IMR-90 (cell line): ENCODE measurements at regions not wholly inside any gene's neighbourhood (a gene's known extent, or its start where the extent isn't known, plus 50 kb on each side); places are given as distances from the start of the nearest gene placed in this dataset.
"Not testable (repeated sequence)": the region's sequence is repeated elsewhere in the genome, so short reads cannot be mapped to it uniquely, and the experiment has no call there.

Source experiments
- ATAC-seq: fragments of 200-7000 bp; cut with Tn5 transposase; 2 replicates; pipeline ENCODE4 v1.9.1; 2020; ENCODE audit warnings: low read depth, mild to moderate bottlenecking, moderate library complexity
- BruUV-seq: library from RNA; stranded (reverse); fragments of 400-500 nt; replicated peaks from 2 replicates; lab custom pipeline; 2021; lab: Mats Ljungman, UMichigan
- CTCF ChIA-PET: fragments of 300-600 bp; formaldehyde crosslinking; extraction: SDS; loops from one replicate; lab custom pipeline; 2021; ENCODE audit warnings: antibody characterized with exemption; lab: Yijun Ruan, JAX
- POLR2A ChIA-PET: fragments of 300-600 bp; sonication (Branson Sonifier 250); formaldehyde crosslinking; loops from one replicate; lab custom pipeline; 2022; ENCODE audit warnings: antibody characterized with exemption; ENCODE audit not compliant: unreplicated experiment; lab: Charles Lee
- DNase-seq: peaks from one replicate; pipeline ENCODE4 v3.0.0; 2013
- H2AFZ ChIP-seq: replicated peaks from 2 replicates; pipeline ENCODE3; 2013; ENCODE audit warnings: low read length, mild to moderate bottlenecking; ENCODE audit not compliant: poor library complexity
- H2AK5ac ChIP-seq: 2 replicates; pipeline ENCODE4 v1.6.1; 2013; ENCODE audit warnings: low read depth, low read length, inconsistent platforms
- H2AK9ac ChIP-seq: replicated peaks from 2 replicates; pipeline ENCODE3; 2013; ENCODE audit warnings: mild to moderate bottlenecking, low read depth, low read length, moderate library complexity; ENCODE audit not compliant: poor library complexity
- H2BK120ac ChIP-seq: 2 replicates; pipeline ENCODE4 v1.6.1; 2013; ENCODE audit warnings: low read depth, low read length, inconsistent platforms
- H2BK15ac ChIP-seq: 3 replicates; pipeline ENCODE4 v1.6.1; 2013; ENCODE audit warnings: low read depth, low read length, inconsistent platforms
- H2BK20ac ChIP-seq: 2 replicates; pipeline ENCODE4 v1.6.1; 2013; ENCODE audit warnings: low read depth, mild to moderate bottlenecking, inconsistent platforms, low read length, moderate library complexity
- H2BK5ac ChIP-seq: 2 replicates; pipeline ENCODE4 v1.6.1; 2013; ENCODE audit warnings: mild to moderate bottlenecking, low read depth, low read length, inconsistent platforms; ENCODE audit not compliant: poor library complexity, severe bottlenecking
- H3K14ac ChIP-seq: replicated peaks from 2 replicates; pipeline ENCODE4 v1.6.1; 2013; ENCODE audit warnings: low read depth, low read length, inconsistent platforms
- H3K18ac ChIP-seq: 2 replicates; pipeline ENCODE4 v1.6.1; 2013; ENCODE audit warnings: low read depth, low read length, control low read depth
- H3K23ac ChIP-seq: 2 replicates; pipeline ENCODE4 v1.6.1; 2013; ENCODE audit warnings: low read depth, low read length, inconsistent platforms
- H3K27ac ChIP-seq: 2 replicates; pipeline ENCODE4 v1.5.1; 2013; ENCODE audit warnings: mild to moderate bottlenecking, control low read depth, low read length; ENCODE audit not compliant: insufficient read depth
- H3K27me3 ChIP-seq: 2 replicates; pipeline ENCODE4 v1.6.1; 2013; ENCODE audit warnings: low read length; ENCODE audit not compliant: control insufficient read depth, insufficient read depth
- H3K36me3 ChIP-seq: 2 replicates; pipeline ENCODE4 v1.6.1; 2013; ENCODE audit warnings: low read length, mixed read lengths; ENCODE audit not compliant: control insufficient read depth, insufficient read depth
- H3K4ac ChIP-seq: 2 replicates; pipeline ENCODE4 v1.6.1; 2013; ENCODE audit warnings: low read depth, low read length, inconsistent platforms
- H3K4me1 ChIP-seq: 2 replicates; pipeline ENCODE4 v1.6.1; 2013; ENCODE audit warnings: low read length, mixed read lengths; ENCODE audit not compliant: control insufficient read depth, insufficient read depth
- H3K4me2 ChIP-seq: 2 replicates; pipeline ENCODE4 v1.6.1; 2013; ENCODE audit warnings: low read depth, mild to moderate bottlenecking, control low read depth, low read length, moderate library complexity
- H3K4me3 ChIP-seq: 2 replicates; pipeline ENCODE4 v1.5.1; 2013; ENCODE audit warnings: low read depth, mild to moderate bottlenecking, control low read depth, low read length, moderate library complexity; ENCODE audit not compliant: insufficient read depth
- H3K56ac ChIP-seq: 2 replicates; pipeline ENCODE4 v1.6.1; 2013; ENCODE audit warnings: low read length, inconsistent platforms; ENCODE audit not compliant: insufficient read depth; ENCODE audit errors: extremely low read depth
- H3K79me1 ChIP-seq, 2 experiments: 2 replicates each; pipeline ENCODE4 v1.6.1; 2013; ENCODE audit warnings: low read length in 2 of 2, inconsistent platforms in 1 of 2, low read depth in 1 of 2
- H3K9ac ChIP-seq: 2 replicates; pipeline ENCODE4 v1.6.1; 2013; ENCODE audit warnings: low read depth, low read length, control low read depth
- H3K9me1 ChIP-seq: 2 replicates; pipeline ENCODE4 v1.6.1; 2013; ENCODE audit warnings: low read length, inconsistent platforms; ENCODE audit not compliant: insufficient read depth
- H3K9me3 ChIP-seq: 2 replicates; pipeline ENCODE4 v1.6.1; 2013; ENCODE audit warnings: low read length; ENCODE audit not compliant: control insufficient read depth, insufficient read depth
- H4K20me1 ChIP-seq: 2 replicates; pipeline ENCODE4 v1.6.1; 2013; ENCODE audit warnings: low read length, inconsistent platforms; ENCODE audit not compliant: insufficient read depth
- H4K5ac ChIP-seq: 2 replicates; pipeline ENCODE4 v1.6.1; 2013; ENCODE audit warnings: mild to moderate bottlenecking, low read depth, low read length, control low read depth
- H4K8ac ChIP-seq, 2 experiments: 2 replicates each; pipeline ENCODE4 v1.6.1; 2013; ENCODE audit warnings: low read depth in 2 of 2, low read length in 2 of 2, control low read depth in 1 of 2, inconsistent platforms in 1 of 2
- H4K91ac ChIP-seq: 2 replicates; pipeline ENCODE4 v1.6.1; 2013; ENCODE audit warnings: low read depth, low read length, inconsistent platforms; ENCODE audit not compliant: insufficient read depth
- BHLHE40 ChIP-seq: fragments of 150-350 bp; IDR thresholded peaks from 2 replicates; pipeline ENCODE4 v1.6.1; 2016; ENCODE audit warnings: mild to moderate bottlenecking, low read depth, low read length
- CEBPB ChIP-seq: IDR thresholded peaks from 2 replicates; pipeline ENCODE4 v1.6.1; 2012; ENCODE audit warnings: low read depth, low read length, improper control_type of control experiment
- CHD1 ChIP-seq: IDR thresholded peaks from 2 replicates; pipeline ENCODE4 v1.6.1; 2012; ENCODE audit warnings: low read depth, low read length, improper control_type of control experiment
- FOS ChIP-seq: fragments of 150-350 bp; IDR thresholded peaks from 2 replicates; pipeline ENCODE4 v1.6.1; 2016; ENCODE audit warnings: low read depth, low read length
- MAFK ChIP-seq: IDR thresholded peaks from 2 replicates; pipeline ENCODE4 v1.6.1; 2012; ENCODE audit warnings: low read depth, low read length, improper control_type of control experiment
- MAZ ChIP-seq: IDR thresholded peaks from 2 replicates; pipeline ENCODE4 v1.6.1; 2012; ENCODE audit warnings: low read depth, mild to moderate bottlenecking, low read length, improper control_type of control experiment, moderate library complexity, borderline replicate concordance
- MXI1 ChIP-seq: IDR thresholded peaks from 2 replicates; pipeline ENCODE4 v1.6.1; 2012; ENCODE audit warnings: low read depth, mild to moderate bottlenecking, low read length, moderate library complexity, borderline replicate concordance
- NFE2L2 ChIP-seq: fragments of 150-350 bp; IDR thresholded peaks from 2 replicates; pipeline ENCODE4 v1.6.1; 2016; ENCODE audit warnings: low read depth, mild to moderate bottlenecking, low read length
- POLR2A ChIP-seq: IDR thresholded peaks from 2 replicates; pipeline ENCODE4 v1.6.1; 2012; ENCODE audit warnings: mild to moderate bottlenecking, low read depth, low read length
- RAD21 ChIP-seq: IDR thresholded peaks from 2 replicates; pipeline ENCODE4 v1.6.1; 2012; ENCODE audit warnings: low read length, improper control_type of control experiment
- RCOR1 ChIP-seq: IDR thresholded peaks from 2 replicates; pipeline ENCODE4 v1.6.1; 2012; ENCODE audit warnings: mild to moderate bottlenecking, low read length, improper control_type of control experiment; ENCODE audit not compliant: insufficient replicate concordance
- RFX5 ChIP-seq: IDR thresholded peaks from 2 replicates; pipeline ENCODE4 v1.8.0; 2012; ENCODE audit warnings: low read depth, mild to moderate bottlenecking, low read length, moderate library complexity
- SMC3 ChIP-seq: fragments of 150-350 bp; IDR thresholded peaks from 2 replicates; pipeline ENCODE4 v1.6.1; 2016; ENCODE audit warnings: low read depth, mild to moderate bottlenecking, antibody characterized with exemption, low read length, moderate library complexity
- WGBS, 2 experiments: methylation state at CpG; one replicate each; pipeline versions ENCODE4 v1.1.5 to v1.1.7; 2013; ENCODE audit warnings: missing lambda C conversion rate in 2 of 2; ENCODE audit not compliant: insufficient read length in 1 of 2; ENCODE audit errors: extremely low coverage in 2 of 2; 5-methylcytosine and 5-hydroxymethylcytosine counted together
- dilution Hi-C: fragments of 300-500 bp; cut with HindIII; formaldehyde crosslinking; loops from one replicate; pipeline ENCODE4 v1.14.3; 2018; ENCODE audit warnings: low sequenced_read_pairs; ENCODE audit not compliant: unreplicated experiment
- in situ Hi-C: fragments of 300-500 bp; cut with MboI; formaldehyde crosslinking; loops from 3 replicates; pipeline ENCODE4 v1.14.3; 2019; ENCODE audit warnings: low sequenced_read_pairs, inconsistent platforms, mixed read lengths
- intact Hi-C: fragments of 100-400 bp; cut with micrococcal nuclease; formaldehyde crosslinking; loops from 2 replicates; pipeline ENCODE4 v1.10.0; 2022
- TF ChIP-seq, protein P1 (sequence below): fragments of 150-350 bp; IDR thresholded peaks from 2 replicates; pipeline ENCODE4 v1.6.1; 2016; ENCODE audit warnings: low read depth, mild to moderate bottlenecking, low read length, moderate library complexity, borderline replicate concordance
- TF ChIP-seq, protein P2 (sequence below): fragments of 150-350 bp; IDR thresholded peaks from 2 replicates; pipeline ENCODE4 v1.6.1; 2017; ENCODE audit warnings: mild to moderate bottlenecking, antibody characterized with exemption, low read length, low read depth

- BruUV-seq = no TSS peak
- in situ Hi-C loops = no loop called here
- intact Hi-C loops = no loop called here
Measured at GRCh38 chr13:59404331-59404730, 759.4 kb downstream of the DIAPH3 start.

GRCh38 chr13:59407251-59407650 lies 756.5 kb downstream of the DIAPH3 start:
- H3K23ac ChIP-seq, H3K79me1 ChIP-seq, H3K9me1 ChIP-seq, H4K91ac ChIP-seq, POLR2A ChIA-PET, in situ Hi-C loops, H3K56ac ChIP-seq, H3K4me2 ChIP-seq, H2BK120ac ChIP-seq, H3K27me3 ChIP-seq, DNase-seq, BruUV-seq, H3K36me3 ChIP-seq, ATAC-seq, H4K5ac ChIP-seq, H2AK5ac ChIP-seq, H3K14ac ChIP-seq, H3K9ac ChIP-seq, H2BK5ac ChIP-seq, CTCF ChIA-PET, H4K8ac ChIP-seq, H2BK20ac ChIP-seq, H3K4me3 ChIP-seq, dilution Hi-C loops, H2AFZ ChIP-seq, H3K18ac ChIP-seq, intact Hi-C loops, H3K4ac ChIP-seq, H3K4me1 ChIP-seq, H2AK9ac ChIP-seq, H3K9me3 ChIP-seq, H4K20me1 ChIP-seq, H3K27ac ChIP-seq, H2BK15ac ChIP-seq: not testable (repeated sequence)
- WGBS, 2 experiments = no CpG with 5 or more reads among the region's 2 CpGs

More at GRCh38 chr13:59404331-59404730, 759.4 kb downstream of the DIAPH3 start:
- Histone ChIP-seq H2AK9ac (no peak overlapping the region), H4K20me1 (no peaks in the 10 kb centered on the region), H3K18ac (no peak overlapping the region), H3K4me1 (no peaks in the 10 kb centered on the region), H3K4me3 (no peak overlapping the region), H3K14ac (no peak overlapping the region), H3K27me3 (no peaks in the 10 kb centered on the region), H2BK20ac (no peak overlapping the region), H3K9ac (no peak overlapping the region), H2AFZ (no peak overlapping the region), H3K56ac (no peak overlapping the region), H2AK5ac (no peak overlapping the region), H3K23ac (no peak overlapping the region), H2BK15ac (no peak overlapping the region), H3K79me1 (no peaks in the 10 kb centered on the region), H3K9me1 (no peaks in the 10 kb centered on the region), H4K8ac (no peak overlapping the region), H2BK120ac (no peak overlapping the region), H3K4ac (no peak overlapping the region), H2BK5ac (no peak overlapping the region), H3K9me3 (peaks cover 5% of the 10 kb centered on the region; the same call in 1 of the 2 replicates), H4K5ac (no peak overlapping the region), H3K36me3 (no peaks in the 10 kb centered on the region), H3K27ac (no peak overlapping the region), H3K4me2 (no peak overlapping the region), H4K91ac (no peak overlapping the region)
- dilution Hi-C loops = no loop called here
- CTCF ChIA-PET = no interaction called here
- ATAC-seq (no peak), DNase-seq (no peak)
- POLR2A ChIA-PET = no interaction called here
- TF ChIP-seq NFE2L2 = no peak
- no peak for TF ChIP-seq MAZ
- TF ChIP-seq BHLHE40 = no peak
- no peak for TF ChIP-seq MAFK
- TF ChIP-seq, protein P1, sequence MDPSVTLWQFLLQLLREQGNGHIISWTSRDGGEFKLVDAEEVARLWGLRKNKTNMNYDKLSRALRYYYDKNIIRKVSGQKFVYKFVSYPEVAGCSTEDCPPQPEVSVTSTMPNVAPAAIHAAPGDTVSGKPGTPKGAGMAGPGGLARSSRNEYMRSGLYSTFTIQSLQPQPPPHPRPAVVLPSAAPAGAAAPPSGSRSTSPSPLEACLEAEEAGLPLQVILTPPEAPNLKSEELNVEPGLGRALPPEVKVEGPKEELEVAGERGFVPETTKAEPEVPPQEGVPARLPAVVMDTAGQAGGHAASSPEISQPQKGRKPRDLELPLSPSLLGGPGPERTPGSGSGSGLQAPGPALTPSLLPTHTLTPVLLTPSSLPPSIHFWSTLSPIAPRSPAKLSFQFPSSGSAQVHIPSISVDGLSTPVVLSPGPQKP = no peak
- TF ChIP-seq, protein P2, sequence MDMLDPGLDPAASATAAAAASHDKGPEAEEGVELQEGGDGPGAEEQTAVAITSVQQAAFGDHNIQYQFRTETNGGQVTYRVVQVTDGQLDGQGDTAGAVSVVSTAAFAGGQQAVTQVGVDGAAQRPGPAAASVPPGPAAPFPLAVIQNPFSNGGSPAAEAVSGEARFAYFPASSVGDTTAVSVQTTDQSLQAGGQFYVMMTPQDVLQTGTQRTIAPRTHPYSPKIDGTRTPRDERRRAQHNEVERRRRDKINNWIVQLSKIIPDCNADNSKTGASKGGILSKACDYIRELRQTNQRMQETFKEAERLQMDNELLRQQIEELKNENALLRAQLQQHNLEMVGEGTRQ = no peak
- TF ChIP-seq FOS = no peak
- TF ChIP-seq CEBPB = no peak
- TF ChIP-seq SMC3 = no peak
- no peak for TF ChIP-seq POLR2A
- TF ChIP-seq MXI1 = no peak
- TF ChIP-seq RAD21 = no peak
- TF ChIP-seq RCOR1 = no peak
- TF ChIP-seq RFX5 = no peak
- TF ChIP-seq CHD1 = no peak
